H9 (cell line): ENCODE measurements at regions not wholly inside any gene's neighbourhood (a gene's known extent, or its start where the extent isn't known, plus 50 kb on each side); places are given as distances from the start of the nearest gene placed in this dataset.

Experiments
- DNase-seq: peaks from one replicate; pipeline ENCODE4 v3.0.0-alpha.2; 2017
- H2AFZ ChIP-seq: one replicate; pipeline ENCODE4 v1.6.1; 2013; ENCODE audit warnings: mild to moderate bottlenecking, low read length, control low read depth, moderate library complexity
- H2AK5ac ChIP-seq: 2 replicates; pipeline ENCODE4 v1.6.1; 2013; ENCODE audit warnings: low read length, control low read depth, mixed read lengths; ENCODE audit not compliant: insufficient read length
- H2BK120ac ChIP-seq: one replicate; pipeline ENCODE4 v1.6.1; 2013; ENCODE audit warnings: low read depth, mild to moderate bottlenecking, low read length, control low read depth, inconsistent platforms; ENCODE audit not compliant: poor library complexity, severe bottlenecking
- H2BK12ac ChIP-seq: 2 replicates; pipeline ENCODE4 v1.6.1; 2013; ENCODE audit warnings: low read length, control low read depth, mixed read lengths, low read depth; ENCODE audit not compliant: insufficient read length
- H2BK15ac ChIP-seq: 2 replicates; pipeline ENCODE4 v1.6.1; 2013; ENCODE audit warnings: low read depth, low read length, control low read depth
- H2BK20ac ChIP-seq: one replicate; pipeline ENCODE4 v1.6.1; 2013; ENCODE audit warnings: low read depth, mild to moderate bottlenecking, low read length, control low read depth, inconsistent platforms; ENCODE audit not compliant: poor library complexity, severe bottlenecking
- H2BK5ac ChIP-seq: 2 replicates; pipeline ENCODE4 v1.6.1; 2013; ENCODE audit warnings: low read length, control low read depth, mixed read lengths; ENCODE audit not compliant: insufficient read length
- H3K14ac ChIP-seq: 2 replicates; pipeline ENCODE4 v1.6.1; 2013; ENCODE audit warnings: low read length, control low read depth; ENCODE audit not compliant: insufficient read depth
- H3K18ac ChIP-seq: 2 replicates; pipeline ENCODE4 v1.6.1; 2013; ENCODE audit warnings: low read depth, mild to moderate bottlenecking, mixed read lengths, low read length, control low read depth; ENCODE audit not compliant: insufficient read length
- H3K23ac ChIP-seq: 2 replicates; pipeline ENCODE4 v1.6.1; 2013; ENCODE audit warnings: low read length, control low read depth, mixed read lengths, low read depth; ENCODE audit not compliant: insufficient read length
- H3K23me2 ChIP-seq: 2 replicates; pipeline ENCODE4 v1.6.1; 2013; ENCODE audit warnings: low read depth, mild to moderate bottlenecking, mixed read lengths, low read length, control low read depth; ENCODE audit not compliant: insufficient read length, poor library complexity, severe bottlenecking
- H3K27ac ChIP-seq: 2 replicates; pipeline ENCODE4 v1.5.1; 2013; ENCODE audit warnings: low read length, control low read depth, mixed read lengths, low read depth; ENCODE audit not compliant: insufficient read length
- H3K27me3 ChIP-seq: 2 replicates; pipeline ENCODE4 v1.6.1; 2013; ENCODE audit warnings: low read length, control low read depth, inconsistent platforms; ENCODE audit not compliant: insufficient read depth
- H3K4ac ChIP-seq: 2 replicates; pipeline ENCODE4 v1.6.1; 2013; ENCODE audit warnings: low read depth, mild to moderate bottlenecking, control low read depth, inconsistent platforms, low read length, moderate library complexity
- H3K4me1 ChIP-seq: 2 replicates; pipeline ENCODE4 v1.6.1; 2013; ENCODE audit warnings: low read length, control low read depth, inconsistent platforms; ENCODE audit not compliant: insufficient read depth
- H3K4me2 ChIP-seq: 2 replicates; pipeline ENCODE4 v1.6.1; 2013; ENCODE audit warnings: low read length, control low read depth, mixed read lengths; ENCODE audit not compliant: insufficient read length, insufficient read depth
- H3K56ac ChIP-seq: 2 replicates; pipeline ENCODE4 v1.6.1; 2013; ENCODE audit warnings: low read depth, mild to moderate bottlenecking, mixed read lengths, low read length, control low read depth; ENCODE audit not compliant: insufficient read length
- H3K79me1 ChIP-seq: 2 replicates; pipeline ENCODE4 v1.6.1; 2013; ENCODE audit warnings: low read depth, mild to moderate bottlenecking, moderate library complexity, low read length, control low read depth, inconsistent platforms; ENCODE audit not compliant: insufficient read depth, poor library complexity, severe bottlenecking
- H3K79me2 ChIP-seq: 2 replicates; pipeline ENCODE4 v1.6.1; 2013; ENCODE audit warnings: low read length, control low read depth, inconsistent platforms; ENCODE audit not compliant: insufficient read depth
- H3K9ac ChIP-seq: 2 replicates; pipeline ENCODE4 v1.6.1; 2013; ENCODE audit warnings: low read length, control low read depth, mixed read lengths; ENCODE audit not compliant: insufficient read length; ENCODE audit errors: extremely low read depth
- H3K9me3 ChIP-seq: one replicate; pipeline ENCODE4 v1.6.1; 2013; ENCODE audit warnings: low read depth, low read length, inconsistent platforms; ENCODE audit not compliant: control insufficient read depth
- H3T11ph ChIP-seq: one replicate; pipeline ENCODE4 v1.6.1; 2013; ENCODE audit warnings: mild to moderate bottlenecking, low read length, control low read depth, inconsistent platforms
- H4K20me1 ChIP-seq: one replicate; pipeline ENCODE4 v1.6.1; 2013; ENCODE audit not compliant: control insufficient read depth, insufficient read length, insufficient read depth
- H4K5ac ChIP-seq: 2 replicates; pipeline ENCODE4 v1.6.1; 2013; ENCODE audit warnings: low read depth, mild to moderate bottlenecking, mixed read lengths, low read length, control low read depth; ENCODE audit not compliant: insufficient read length
- H4K8ac ChIP-seq: replicated peaks from 2 replicates; pipeline ENCODE4 v1.6.1; 2013; ENCODE audit warnings: low read length, control low read depth, mixed read lengths, low read depth; ENCODE audit not compliant: insufficient read length
- H4K91ac ChIP-seq: 2 replicates; pipeline ENCODE4 v1.6.1; 2013; ENCODE audit warnings: low read depth, mild to moderate bottlenecking, moderate library complexity, mixed read lengths, low read length, control low read depth; ENCODE audit not compliant: insufficient read length
- H3K27ac Mint-ChIP-seq, 3 experiments: 2 replicates in 2 of 3; 3 replicates in 1 of 3; pipeline ENCODE4 v1.8.0; 2020 to 2021; ENCODE audit warnings: mixed read lengths in 3 of 3, mild to moderate bottlenecking in 1 of 3, moderate library complexity in 1 of 3
- H3K27me3 Mint-ChIP-seq: 2 replicates; pipeline ENCODE4 v1.8.0; 2021; ENCODE audit warnings: low read depth, mild to moderate bottlenecking, moderate library complexity, mixed read lengths
- H3K36me3 Mint-ChIP-seq, 3 experiments: 2 replicates in 2 of 3; 3 replicates in 1 of 3; pipeline ENCODE4 v1.8.0; 2020 to 2021; ENCODE audit warnings: low read depth in 3 of 3, mixed read lengths in 3 of 3; ENCODE audit not compliant: insufficient read depth in 1 of 3
- H3K4me1 Mint-ChIP-seq, 2 experiments: 2 replicates each; pipeline ENCODE4 v1.8.0; 2020; ENCODE audit warnings: mixed read lengths in 2 of 2
- H3K4me3 Mint-ChIP-seq, 2 experiments: 2 replicates in 1 of 2; 3 replicates in 1 of 2; pipeline ENCODE4 v1.8.0; 2020 to 2021; ENCODE audit warnings: mild to moderate bottlenecking in 2 of 2, mixed read lengths in 2 of 2, moderate library complexity in 1 of 2
- H3K9me3 Mint-ChIP-seq, 2 experiments: 2 replicates in 1 of 2; 3 replicates in 1 of 2; pipeline ENCODE4 v1.8.0; 2020; ENCODE audit warnings: mild to moderate bottlenecking in 2 of 2, mixed read lengths in 2 of 2, moderate library complexity in 1 of 2
- CTCF ChIP-seq: fragments of 200-600 bp; sonication (generic); conservative IDR thresholded peaks from 3 replicates; pipeline ENCODE4 v1.8.0; 2021; ENCODE audit warnings: antibody characterized with exemption, mild to moderate bottlenecking
- WGBS: extraction: QIAGEN DNeasy Blood & Tissue Kit; methylation state at CpG from one replicate; pipeline ENCODE4 v1.1.7; 2013; ENCODE audit warnings: missing lambda C conversion rate, low lambda C conversion rate, mixed read lengths; ENCODE audit not compliant: insufficient read length; ENCODE audit errors: extremely low coverage; 5-methylcytosine and 5-hydroxymethylcytosine counted together

- no peaks in the 10 kb centered on the region for H3K9me3 ChIP-seq
- no peaks in the 10 kb centered on the region for H4K20me1 ChIP-seq
- DNase-seq = no peak
- H2AFZ ChIP-seq = no peak overlapping the region
- no peak overlapping the region for H3K18ac ChIP-seq
- H2BK5ac ChIP-seq = no peak overlapping the region
- H3K79me1 ChIP-seq = no peaks in the 10 kb centered on the region
- H2BK20ac ChIP-seq = no peak overlapping the region
- no peak overlapping the region for H3K4me3 Mint-ChIP-seq
- no peak overlapping the region for H3K4ac ChIP-seq
- no peak overlapping the region for H3K27ac Mint-ChIP-seq
- H3K23ac ChIP-seq = no peak overlapping the region
- H3K9ac ChIP-seq = no peak overlapping the region
- H3K9me3 Mint-ChIP-seq = no peaks in the 10 kb centered on the region
- no peak overlapping the region for H3K27ac ChIP-seq
- WGBS = no CpG with 5 or more reads among the region's 5 CpGs
- H3K56ac ChIP-seq = no peak overlapping the region
- H3K27me3 Mint-ChIP-seq = peaks cover 5% of the 10 kb centered on the region; the same call in 1 of the 2 replicates
- no peaks in the 10 kb centered on the region for H3K23me2 ChIP-seq
- no peak overlapping the region for H2BK15ac ChIP-seq
- H3K4me1 ChIP-seq = peaks cover 6% of the 10 kb centered on the region; the same call in 1 of the 2 replicates
- H3K36me3 Mint-ChIP-seq = no peaks in the 10 kb centered on the region
- no peak overlapping the region for H4K91ac ChIP-seq
- H3K27me3 ChIP-seq = no peaks in the 10 kb centered on the region
- H3K4me2 ChIP-seq = no peak overlapping the region
- no peak overlapping the region for H2BK12ac ChIP-seq
- no peak for TF ChIP-seq CTCF
- H2BK120ac ChIP-seq = no peak overlapping the region
- H4K8ac ChIP-seq = no peak overlapping the region
- H2AK5ac ChIP-seq = no peak overlapping the region
- H3K4me1 Mint-ChIP-seq = peaks cover 42 to 49% of the 10 kb centered on the region in 2 experiments
- no peaks in the 10 kb centered on the region for H3K79me2 ChIP-seq
- H3T11ph ChIP-seq = no peak overlapping the region
- no peak overlapping the region for H3K14ac ChIP-seq
- no peak overlapping the region for H4K5ac ChIP-seq
These were observed 194.8 kb upstream of the BLID start for GRCh38 chr11:122310766-122311165.
